ENCODE measurements at regions not wholly inside any gene's neighbourhood (a gene's known extent, or its start where the extent isn't known, plus 50 kb on each side); places are given as distances from the start of the nearest gene placed in this dataset.
"Not testable (repeated sequence)": the region's sequence is repeated elsewhere in the genome, so short reads cannot be mapped to it uniquely, and the experiment has no call there.

GRCh38 chr9:621201-621855 is 220.2 kb upstream of the DMRT1 start:
- no peak overlapping the region for H3K4me2 ChIP-seq (ENCODE audit: insufficient read depth, low read length, poor library complexity, severe bottlenecking)
- H4K91ac ChIP-seq (ENCODE audit: low read depth, low read length, poor library complexity), result no peak overlapping the region
- no peak overlapping the region for H2AK5ac ChIP-seq (ENCODE audit: low read depth, low read length)
- H3K36me3 ChIP-seq (replicated peaks in 1 of 2; ENCODE audit: control insufficient read depth in 2 of 2, insufficient read depth in 2 of 2, low read length in 2 of 2), result no peaks in the 10 kb centered on the region
- H3K4ac ChIP-seq (ENCODE audit: low read length), result no peak overlapping the region
- H3K18ac ChIP-seq (ENCODE audit: low read length), result no peak overlapping the region
- H3K4me3 ChIP-seq (ENCODE audit: low read length in 2 of 2), result no peak overlapping the region
- no peak overlapping the region for H2BK12ac ChIP-seq (ENCODE audit: low read length)
- H3K27ac ChIP-seq (replicated peaks; ENCODE audit: low read length), result no peak overlapping the region
- no peaks in the 10 kb centered on the region for H3K27me3 ChIP-seq (ENCODE audit: control insufficient read depth in 3 of 3, insufficient read depth in 3 of 3, low read depth in 1 of 3, low read length in 3 of 3)
- no peak overlapping the region for H3K9ac ChIP-seq (ENCODE audit: low read depth, low read length, poor library complexity)
- no peak overlapping the region for H2BK15ac ChIP-seq (ENCODE audit: low read length)
- no peaks in the 10 kb centered on the region for H3K9me3 ChIP-seq (replicated peaks in 1 of 2; ENCODE audit: control insufficient read depth in 2 of 2, insufficient read depth in 1 of 2, low read depth in 1 of 2, low read length in 2 of 2)
- H4K8ac ChIP-seq (ENCODE audit: low read depth, low read length), result no peak overlapping the region
- no CpG with 5 or more reads among the region's 10 CpGs for WGBS, 2 donors (ENCODE audit: extremely low coverage in 2 of 2, insufficient read length in 2 of 2, insufficient replicate concordance in 1 of 2)
- no peak overlapping the region for H2BK5ac ChIP-seq (ENCODE audit: low read length)
- no peak overlapping the region for H3K23ac ChIP-seq (ENCODE audit: low read depth, low read length, poor library complexity)
- H3K4me1 ChIP-seq (ENCODE audit: control insufficient read depth in 2 of 2, insufficient read depth in 1 of 2, low read depth in 1 of 2, low read length in 2 of 2), result peaks cover 0 to 3% of the 10 kb centered on the region in 2 donors
- H2AFZ ChIP-seq (ENCODE audit: low read length), result no peak overlapping the region
- no peak for DNase-seq (ENCODE audit: low spot score)
- no peaks in the 10 kb centered on the region for H3K79me1 ChIP-seq (ENCODE audit: low read depth, low read length)
- no peak overlapping the region for H3K14ac ChIP-seq (ENCODE audit: low read length)
- H2BK120ac ChIP-seq (ENCODE audit: low read depth, low read length), result no peak overlapping the region

DNA sequence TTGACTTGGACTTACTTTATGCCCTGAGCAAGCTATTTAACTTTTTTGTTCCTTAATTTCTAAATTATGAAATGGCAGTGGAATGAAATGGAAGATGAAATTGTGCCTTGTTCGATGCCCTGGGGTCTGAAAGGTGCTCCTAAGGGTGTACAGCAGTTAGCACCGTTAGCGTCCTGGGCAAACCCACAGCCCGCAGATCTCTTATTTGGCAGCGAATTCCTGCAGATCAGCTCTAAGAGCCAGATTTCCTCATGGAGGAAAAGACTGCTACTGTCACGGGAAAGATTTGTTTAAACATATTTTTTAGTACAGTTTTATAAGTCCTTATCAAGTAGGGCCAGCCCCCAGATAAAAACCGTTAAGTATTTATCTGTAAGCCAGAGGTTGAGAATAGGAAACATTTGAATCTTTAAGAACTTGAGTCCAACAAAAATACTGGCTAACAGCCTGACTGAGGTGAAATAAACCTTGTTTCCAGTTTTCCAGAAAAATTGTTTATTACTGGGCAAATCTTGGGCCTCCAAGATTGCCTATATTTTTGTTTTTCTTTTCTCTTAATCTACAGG is 216.5 kb upstream of the DMRT1 start:
- Histone ChIP-seq H4K8ac (ENCODE audit: low read depth, low read length) (no peak overlapping the region), H3K4ac (ENCODE audit: low read length) (no peak overlapping the region), H3K36me3 (replicated peaks in 1 of 2; ENCODE audit: control insufficient read depth in 2 of 2, insufficient read depth in 2 of 2, low read length in 2 of 2) (no peaks in the 10 kb centered on the region), H3K4me3 (ENCODE audit: low read length in 2 of 2) (no peak overlapping the region), H3K9ac (ENCODE audit: low read depth, low read length, poor library complexity) (no peak overlapping the region), H3K9me3 (replicated peaks in 1 of 2; ENCODE audit: control insufficient read depth in 2 of 2, insufficient read depth in 1 of 2, low read depth in 1 of 2, low read length in 2 of 2) (no peaks in the 10 kb centered on the region), H3K4me1 (ENCODE audit: control insufficient read depth in 2 of 2, insufficient read depth in 1 of 2, low read depth in 1 of 2, low read length in 2 of 2) (peaks cover 0 to 3% of the 10 kb centered on the region in 2 donors), H3K27ac (replicated peaks; ENCODE audit: low read length) (no peak overlapping the region), H2AFZ (ENCODE audit: low read length) (no peak overlapping the region), H2AK5ac (ENCODE audit: low read depth, low read length) (no peak overlapping the region), H3K4me2 (ENCODE audit: insufficient read depth, low read length, poor library complexity, severe bottlenecking) (no peak overlapping the region), H3K27me3 (ENCODE audit: control insufficient read depth in 3 of 3, insufficient read depth in 3 of 3, low read depth in 1 of 3, low read length in 3 of 3) (no peaks in the 10 kb centered on the region), H2BK15ac (ENCODE audit: low read length) (no peak overlapping the region), H3K14ac (ENCODE audit: low read length) (no peak overlapping the region), H2BK5ac (ENCODE audit: low read length) (no peak overlapping the region), H3K79me1 (ENCODE audit: low read depth, low read length) (no peaks in the 10 kb centered on the region), H2BK120ac (ENCODE audit: low read depth, low read length) (no peak overlapping the region), H2BK12ac (ENCODE audit: low read length) (no peak overlapping the region), H4K91ac (ENCODE audit: low read depth, low read length, poor library complexity) (no peak overlapping the region), H3K18ac (ENCODE audit: low read length) (no peak overlapping the region), H3K23ac (ENCODE audit: low read depth, low read length, poor library complexity) (no peak overlapping the region)
- no peak for DNase-seq (ENCODE audit: low spot score)
- WGBS, 2 donors (ENCODE audit: extremely low coverage in 2 of 2, insufficient read length in 2 of 2, insufficient replicate concordance in 1 of 2), result no CpG with 5 or more reads among the region's 7 CpGs

DNA sequence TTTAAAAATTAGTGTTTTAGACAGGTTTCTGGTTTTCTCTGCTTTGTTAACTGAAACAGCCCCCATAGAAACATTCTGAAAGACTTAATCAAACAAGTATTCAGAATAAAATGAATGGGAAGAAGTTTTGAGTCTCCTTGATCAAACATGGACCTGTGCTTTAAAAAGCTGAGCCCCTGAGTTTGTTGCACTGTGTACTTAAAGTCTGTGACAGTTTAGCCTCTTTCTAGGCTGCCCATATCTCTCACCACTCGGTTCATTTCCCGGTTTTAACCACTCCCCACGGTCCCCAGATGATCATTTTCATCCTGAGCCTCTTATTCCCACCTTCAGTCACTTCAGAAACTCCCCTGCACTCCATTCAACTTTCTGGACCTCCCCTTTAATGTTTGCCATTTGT is 215.9 kb upstream of the DMRT1 start:
- Histone ChIP-seq H3K36me3 (replicated peaks in 1 of 2; ENCODE audit: control insufficient read depth in 2 of 2, insufficient read depth in 2 of 2, low read length in 2 of 2) (no peaks in the 10 kb centered on the region), H2AK5ac (ENCODE audit: low read depth, low read length) (no peak overlapping the region), H3K14ac (ENCODE audit: low read length) (no peak overlapping the region), H3K23ac (ENCODE audit: low read depth, low read length, poor library complexity) (no peak overlapping the region), H4K91ac (ENCODE audit: low read depth, low read length, poor library complexity) (no peak overlapping the region), H3K27ac (replicated peaks; ENCODE audit: low read length) (no peak overlapping the region), H2BK12ac (ENCODE audit: low read length) (no peak overlapping the region), H2BK5ac (ENCODE audit: low read length) (no peak overlapping the region), H2BK120ac (ENCODE audit: low read depth, low read length) (no peak overlapping the region), H2BK15ac (ENCODE audit: low read length) (no peak overlapping the region), H3K4ac (ENCODE audit: low read length) (no peak overlapping the region), H4K8ac (ENCODE audit: low read depth, low read length) (no peak overlapping the region), H3K9me3 (replicated peaks in 1 of 2; ENCODE audit: control insufficient read depth in 2 of 2, insufficient read depth in 1 of 2, low read depth in 1 of 2, low read length in 2 of 2) (no peaks in the 10 kb centered on the region), H2AFZ (ENCODE audit: low read length) (no peak overlapping the region), H3K4me2 (ENCODE audit: insufficient read depth, low read length, poor library complexity, severe bottlenecking) (no peak overlapping the region), H3K79me1 (ENCODE audit: low read depth, low read length) (no peaks in the 10 kb centered on the region), H3K4me1 (ENCODE audit: control insufficient read depth in 2 of 2, insufficient read depth in 1 of 2, low read depth in 1 of 2, low read length in 2 of 2) (peaks cover 0 to 3% of the 10 kb centered on the region in 2 donors), H3K9ac (ENCODE audit: low read depth, low read length, poor library complexity) (no peak overlapping the region), H3K27me3 (ENCODE audit: control insufficient read depth in 3 of 3, insufficient read depth in 3 of 3, low read depth in 1 of 3, low read length in 3 of 3) (no peaks in the 10 kb centered on the region), H3K18ac (ENCODE audit: low read length) (no peak overlapping the region), H3K4me3 (ENCODE audit: low read length in 2 of 2) (no peak overlapping the region)
- no CpG with 5 or more reads among the region's 3 CpGs for WGBS, 2 donors (ENCODE audit: extremely low coverage in 2 of 2, insufficient read length in 2 of 2, insufficient replicate concordance in 1 of 2)
- no peak for DNase-seq (ENCODE audit: low spot score)

- not testable (repeated sequence) for H2BK15ac ChIP-seq (ENCODE audit: low read length); H3K4me2 ChIP-seq (ENCODE audit: insufficient read depth, low read length, poor library complexity, severe bottlenecking); H3K79me1 ChIP-seq (ENCODE audit: low read depth, low read length); H3K4me1 ChIP-seq (ENCODE audit: control insufficient read depth in 2 of 2, insufficient read depth in 1 of 2, low read depth in 1 of 2, low read length in 2 of 2); H3K27me3 ChIP-seq (ENCODE audit: control insufficient read depth in 3 of 3, insufficient read depth in 3 of 3, low read depth in 1 of 3, low read length in 3 of 3); H3K27ac ChIP-seq (replicated peaks; ENCODE audit: low read length); H3K36me3 ChIP-seq (replicated peaks in 1 of 2; ENCODE audit: control insufficient read depth in 2 of 2, insufficient read depth in 2 of 2, low read length in 2 of 2); H3K9me3 ChIP-seq (replicated peaks in 1 of 2; ENCODE audit: control insufficient read depth in 2 of 2, insufficient read depth in 1 of 2, low read depth in 1 of 2, low read length in 2 of 2); H4K8ac ChIP-seq (ENCODE audit: low read depth, low read length); H2AFZ ChIP-seq (ENCODE audit: low read length); H3K4ac ChIP-seq (ENCODE audit: low read length); H2BK5ac ChIP-seq (ENCODE audit: low read length); DNase-seq (ENCODE audit: low spot score); H3K14ac ChIP-seq (ENCODE audit: low read length); H2BK120ac ChIP-seq (ENCODE audit: low read depth, low read length); H4K91ac ChIP-seq (ENCODE audit: low read depth, low read length, poor library complexity); H3K23ac ChIP-seq (ENCODE audit: low read depth, low read length, poor library complexity); H3K9ac ChIP-seq (ENCODE audit: low read depth, low read length, poor library complexity); H3K18ac ChIP-seq (ENCODE audit: low read length); H3K4me3 ChIP-seq (ENCODE audit: low read length in 2 of 2); H2AK5ac ChIP-seq (ENCODE audit: low read depth, low read length); H2BK12ac ChIP-seq (ENCODE audit: low read length)
- no CpG with 5 or more reads among the region's 9 CpGs for WGBS, 2 donors (ENCODE audit: extremely low coverage in 2 of 2, insufficient read length in 2 of 2, insufficient replicate concordance in 1 of 2)
These were observed 215.4 kb upstream of the DMRT1 start for GRCh38 chr9:626114-626513.

Measured in neuronal stem cell (in vitro differentiated cells).